HT1080 (cell line): ENCODE measurements at regions not wholly inside any gene's neighbourhood (a gene's known extent, or its start where the extent isn't known, plus 50 kb on each side); places are given as distances from the start of the nearest gene placed in this dataset.

ENCODE experiments used
- DNase-seq: peaks from one replicate; pipeline ENCODE4 v3.0.0-alpha.2; 2015; ENCODE audit warnings: low read depth

- DNase-seq = no peak
Observed at GRCh38 chr19:31500946-31501345, 151.7 kb upstream of the TSHZ3 start.

GRCh38 chr19:31501427-31502195 is 152.4 kb upstream of the TSHZ3 start:
- DNase-seq = no peak

- no peak for DNase-seq
Observed at GRCh38 chr19:31502536-31503170, 153.4 kb upstream of the TSHZ3 start.

GRCh38 chr19:31503211-31503610 is 154.0 kb upstream of the TSHZ3 start:
- DNase-seq = no peak

GRCh38 chr19:31504221-31504620 is 155.0 kb upstream of the TSHZ3 start:
- DNase-seq = no peak

- DNase-seq = no peak
Observed at GRCh38 chr19:31505596-31505910, 156.3 kb upstream of the TSHZ3 start.

- no peak for DNase-seq
Observed at GRCh38 chr19:31506102-31506501, 156.9 kb upstream of the TSHZ3 start.

- no peak for DNase-seq
Observed at GRCh38 chr19:31510635-31511034, 161.4 kb upstream of the TSHZ3 start.

- no peak for DNase-seq
Observed at GRCh38 chr19:31511098-31511497, 161.9 kb upstream of the TSHZ3 start.

GRCh38 chr19:31511696-31512095 is 162.5 kb upstream of the TSHZ3 start:
- no peak for DNase-seq

- no peak for DNase-seq
Observed at GRCh38 chr19:31512181-31512970, 163.1 kb upstream of the TSHZ3 start.

- DNase-seq = no peak
Observed at GRCh38 chr19:31513841-31514240, 164.6 kb upstream of the TSHZ3 start.

- DNase-seq = no peak
Observed at GRCh38 chr19:31515931-31516330, 166.7 kb upstream of the TSHZ3 start.

GRCh38 chr19:31516756-31517155 is 167.5 kb upstream of the TSHZ3 start:
- DNase-seq = no peak

GRCh38 chr19:31517224-31518180 is 168.3 kb upstream of the TSHZ3 start:
- no peak for DNase-seq

GRCh38 chr19:31518216-31519020 is 169.2 kb upstream of the TSHZ3 start:
- DNase-seq = no peak

GRCh38 chr19:31519256-31519655 is 170.0 kb upstream of the TSHZ3 start:
- no peak for DNase-seq

GRCh38 chr19:31519908-31520307 is 170.7 kb upstream of the TSHZ3 start:
- DNase-seq = no peak

- DNase-seq = no peak
Observed at GRCh38 chr19:31520633-31521032, 171.4 kb upstream of the TSHZ3 start.

- DNase-seq = no peak
Observed at GRCh38 chr19:31525610-31526147, 176.4 kb upstream of the TSHZ3 start.
